ENCODE measurements at regions not wholly inside any gene's neighbourhood (a gene's known extent, or its start where the extent isn't known, plus 50 kb on each side); places are given as distances from the start of the nearest gene placed in this dataset.

- H3K4me1 ChIP-seq, result peaks cover 70% of the 10 kb centered on the region
- no peaks in the 10 kb centered on the region for H3K27me3 ChIP-seq
- H3K27ac ChIP-seq, result no peak overlapping the region
- no peak overlapping the region for H2AFZ ChIP-seq (replicated peaks)
- H4K20me1 ChIP-seq (ENCODE audit: low read depth), result no peaks in the 10 kb centered on the region
- no peaks in the 10 kb centered on the region for H3K79me2 ChIP-seq (ENCODE audit: low read depth)
- no peak overlapping the region for H3K4me3 ChIP-seq
- no peaks in the 10 kb centered on the region for H3K36me3 Mint-ChIP-seq
- H3K4me1 Mint-ChIP-seq, result peaks cover 63% of the 10 kb centered on the region
- H3K9ac ChIP-seq, result no peak overlapping the region
- H3K9me3 ChIP-seq (ENCODE audit: low read depth), result no peaks in the 10 kb centered on the region
- no peak overlapping the region for H3K27ac Mint-ChIP-seq
- DNase-seq (ENCODE audit: low spot score), result no peak
- no peaks in the 10 kb centered on the region for H3K36me3 ChIP-seq
- TF ChIP-seq EZH2phosphoT487 (IDR thresholded peaks at IDR 0.05), result no peak
- TF ChIP-seq EZH2 (IDR thresholded peaks at IDR 0.05), result no peak
- no peak for TF ChIP-seq CTCF (IDR thresholded peaks at IDR 0.05)
- peaks cover 2% of the 10 kb centered on the region for H3K27me3 Mint-ChIP-seq (ENCODE audit: insufficient read depth, low read depth)
- peaks cover 24% of the 10 kb centered on the region for H3F3A ChIP-seq (ENCODE audit: low read depth)
- H3K4me2 ChIP-seq, result no peak overlapping the region
- no peak overlapping the region for H3K4me3 Mint-ChIP-seq
- H3K9me3 Mint-ChIP-seq, result no peaks in the 10 kb centered on the region
Measured at GRCh38 chr3:197369545-197369944, 71.1 kb upstream of the DLG1 start.

GRCh38 chr3:197368821-197369220 is 70.4 kb upstream of the DLG1 start:
- Mint-ChIP-seq H3K36me3 (no peaks in the 10 kb centered on the region), H3K9me3 (no peaks in the 10 kb centered on the region), H3K4me1 (peaks cover 67% of the 10 kb centered on the region), H3K27ac (no peak overlapping the region), H3K27me3 (ENCODE audit: insufficient read depth, low read depth) (peaks cover 2% of the 10 kb centered on the region), H3K4me3 (peak overlapping the region; percentile 22)
- H2AFZ ChIP-seq (replicated peaks), result no peak overlapping the region
- peaks cover 77% of the 10 kb centered on the region for H3K4me1 ChIP-seq
- no peaks in the 10 kb centered on the region for H3K9me3 ChIP-seq (ENCODE audit: low read depth)
- no peak overlapping the region for H3K27ac ChIP-seq
- no peaks in the 10 kb centered on the region for H3K27me3 ChIP-seq
- peaks cover 31% of the 10 kb centered on the region for H3F3A ChIP-seq (ENCODE audit: low read depth)
- TF ChIP-seq EZH2phosphoT487 (IDR thresholded peaks at IDR 0.05) (no peak), EZH2 (IDR thresholded peaks at IDR 0.05) (no peak), CTCF (IDR thresholded peaks at IDR 0.05) (no peak)
- peak overlapping the region; percentile 65 for H3K4me2 ChIP-seq
- no peaks in the 10 kb centered on the region for H4K20me1 ChIP-seq (ENCODE audit: low read depth)
- no peak for DNase-seq (ENCODE audit: low spot score)
- H3K79me2 ChIP-seq (ENCODE audit: low read depth), result no peaks in the 10 kb centered on the region
- no peak overlapping the region for H3K4me3 ChIP-seq
- H3K36me3 ChIP-seq, result no peaks in the 10 kb centered on the region
- no peak overlapping the region for H3K9ac ChIP-seq

GRCh38 chr3:197368330-197368729 is 69.9 kb upstream of the DLG1 start:
- DNase-seq (ENCODE audit: low spot score), result peak; percentile 59
- Mint-ChIP-seq H3K36me3 (no peaks in the 10 kb centered on the region), H3K4me1 (peaks cover 71% of the 10 kb centered on the region), H3K4me3 (peak overlapping the region; percentile 22), H3K9me3 (no peaks in the 10 kb centered on the region), H3K27me3 (ENCODE audit: insufficient read depth, low read depth) (peaks cover 2% of the 10 kb centered on the region), H3K27ac (peak overlapping the region; percentile 18)
- peaks cover 36% of the 10 kb centered on the region for H3F3A ChIP-seq (ENCODE audit: low read depth)
- TF ChIP-seq CTCF (IDR thresholded peaks at IDR 0.05) (no peak), EZH2phosphoT487 (IDR thresholded peaks at IDR 0.05) (no peak), EZH2 (IDR thresholded peaks at IDR 0.05) (no peak)
- no peaks in the 10 kb centered on the region for H3K36me3 ChIP-seq
- H3K4me2 ChIP-seq, result peak overlapping the region; percentile 65
- H3K79me2 ChIP-seq (ENCODE audit: low read depth), result no peaks in the 10 kb centered on the region
- no peak overlapping the region for H3K4me3 ChIP-seq
- H3K27ac ChIP-seq, result no peak overlapping the region
- H4K20me1 ChIP-seq (ENCODE audit: low read depth), result no peaks in the 10 kb centered on the region
- no peaks in the 10 kb centered on the region for H3K27me3 ChIP-seq
- no peak overlapping the region for H3K9ac ChIP-seq
- H3K4me1 ChIP-seq, result peaks cover 82% of the 10 kb centered on the region
- no peak overlapping the region for H2AFZ ChIP-seq (replicated peaks)
- no peaks in the 10 kb centered on the region for H3K9me3 ChIP-seq (ENCODE audit: low read depth)

Measured in neural progenitor cell (in vitro differentiated cells).